ENCODE measurements at regions not wholly inside any gene's neighbourhood (a gene's known extent, or its start where the extent isn't known, plus 50 kb on each side); places are given as distances from the start of the nearest gene placed in this dataset.

DNA sequence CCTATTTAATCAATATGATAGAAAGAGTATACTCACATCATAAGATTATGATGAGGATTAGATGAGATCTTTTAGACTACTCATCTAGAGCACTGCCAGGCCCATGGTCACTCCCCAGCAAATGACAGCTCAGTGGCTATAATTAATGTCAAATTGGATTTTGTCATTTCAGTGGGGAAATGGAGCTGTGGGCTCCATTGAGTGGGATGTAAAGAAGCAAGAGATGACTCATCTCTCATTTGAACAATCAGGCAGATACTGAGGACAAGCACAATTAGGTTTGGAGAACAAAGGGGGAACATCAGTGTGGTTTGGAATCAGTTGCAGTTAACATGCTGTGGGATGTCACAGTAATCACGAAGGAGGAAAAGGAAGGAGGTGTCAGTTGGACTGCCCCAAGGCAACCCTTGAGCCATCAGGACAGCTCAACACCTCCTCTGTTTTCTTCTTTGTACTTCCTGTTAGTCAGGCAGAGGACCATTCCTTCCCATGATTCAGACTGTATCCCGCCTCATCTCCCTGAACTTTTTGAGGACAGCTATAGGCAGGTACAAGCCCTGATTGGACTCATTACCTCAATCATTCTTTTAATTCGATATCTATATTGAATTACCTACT, 473.7 kb upstream of the ISX start:
- TF ChIP-seq POLR2A (IDR thresholded peaks at IDR 0.05; ENCODE audit: low read length), result no peak
- TF ChIP-seq GATA1 (IDR thresholded peaks at IDR 0.05; ENCODE audit: low read depth, low read length), result no peak

Data from erythroblast (primary cell).